OCI-LY1 (cell line): ENCODE measurements at regions not wholly inside any gene's neighbourhood (a gene's known extent, or its start where the extent isn't known, plus 50 kb on each side); places are given as distances from the start of the nearest gene placed in this dataset.

Experiments used
- EZH2 ChIP-seq: fragments of 200-600 bp; sonication (generic), shearing (Covaris generic); IDR thresholded peaks from 2 replicates; pipeline ENCODE4 v1.8.0; 2017; ENCODE audit warnings: borderline replicate concordance, mixed run types, mild to moderate bottlenecking, antibody characterized with exemption, low read length, moderate library complexity, mixed read lengths
- TF ChIP-seq, protein P1 (sequence below): fragments of 200-600 bp; sonication (generic), shearing (Covaris generic); IDR thresholded peaks from 2 replicates; pipeline ENCODE4 v1.5.1; 2017; ENCODE audit warnings: mild to moderate bottlenecking, antibody characterized with exemption, low read length, moderate library complexity, mixed read lengths

DNA sequence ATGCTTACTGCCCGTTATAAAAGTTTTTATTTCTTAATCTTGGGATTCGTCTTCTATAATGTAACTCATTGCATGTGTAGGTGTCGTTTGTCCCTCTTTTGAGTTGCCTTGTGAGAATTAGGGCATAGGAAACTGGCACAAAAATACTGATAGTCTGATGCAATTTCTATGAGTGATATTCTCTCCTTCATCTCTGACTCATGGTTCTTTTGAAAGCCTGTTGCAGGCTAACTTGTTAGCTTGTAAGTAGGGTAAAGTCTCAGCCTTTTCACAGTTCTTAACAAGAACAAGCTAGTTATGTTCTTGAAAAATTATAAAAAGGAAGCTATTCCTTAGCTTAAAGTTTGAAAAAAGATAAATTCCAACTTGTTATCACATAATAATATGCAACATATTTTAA, 1085.4 kb upstream of the NRXN1 start:
- TF ChIP-seq, protein P1, sequence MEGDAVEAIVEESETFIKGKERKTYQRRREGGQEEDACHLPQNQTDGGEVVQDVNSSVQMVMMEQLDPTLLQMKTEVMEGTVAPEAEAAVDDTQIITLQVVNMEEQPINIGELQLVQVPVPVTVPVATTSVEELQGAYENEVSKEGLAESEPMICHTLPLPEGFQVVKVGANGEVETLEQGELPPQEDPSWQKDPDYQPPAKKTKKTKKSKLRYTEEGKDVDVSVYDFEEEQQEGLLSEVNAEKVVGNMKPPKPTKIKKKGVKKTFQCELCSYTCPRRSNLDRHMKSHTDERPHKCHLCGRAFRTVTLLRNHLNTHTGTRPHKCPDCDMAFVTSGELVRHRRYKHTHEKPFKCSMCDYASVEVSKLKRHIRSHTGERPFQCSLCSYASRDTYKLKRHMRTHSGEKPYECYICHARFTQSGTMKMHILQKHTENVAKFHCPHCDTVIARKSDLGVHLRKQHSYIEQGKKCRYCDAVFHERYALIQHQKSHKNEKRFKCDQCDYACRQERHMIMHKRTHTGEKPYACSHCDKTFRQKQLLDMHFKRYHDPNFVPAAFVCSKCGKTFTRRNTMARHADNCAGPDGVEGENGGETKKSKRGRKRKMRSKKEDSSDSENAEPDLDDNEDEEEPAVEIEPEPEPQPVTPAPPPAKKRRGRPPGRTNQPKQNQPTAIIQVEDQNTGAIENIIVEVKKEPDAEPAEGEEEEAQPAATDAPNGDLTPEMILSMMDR, result no peak
- TF ChIP-seq EZH2, result no peak
